ENCODE measurements at regions not wholly inside any gene's neighbourhood (a gene's known extent, or its start where the extent isn't known, plus 50 kb on each side); places are given as distances from the start of the nearest gene placed in this dataset.

- TF ChIP-seq REST (IDR thresholded peaks at IDR 0.05; ENCODE audit: insufficient read depth in 1 of 2, low read depth in 2 of 2, low read length in 2 of 2) (no peak), FOXP2 (optimal IDR thresholded peaks at IDR 0.05; ENCODE audit: borderline replicate concordance, extremely low read depth, extremely low read length, insufficient read depth) (no peak)
These were observed 145.6 kb upstream of the SEMA3C start for GRCh38 chr7:81064426-81064825.

All from PFSK-1 (cell line).